ENCODE measurements at regions not wholly inside any gene's neighbourhood (a gene's known extent, or its start where the extent isn't known, plus 50 kb on each side); places are given as distances from the start of the nearest gene placed in this dataset.
"Not testable (repeated sequence)": the region's sequence is repeated elsewhere in the genome, so short reads cannot be mapped to it uniquely, and the experiment has no call there.

- not testable (repeated sequence) for DNase-seq (ENCODE audit: low spot score)
Observed at GRCh38 chr16:72729552-72729951, 318.4 kb downstream of the ZFHX3 start.

- DNase-seq (ENCODE audit: low spot score) = no peak
Observed at GRCh38 chr16:72728516-72728915, 319.4 kb downstream of the ZFHX3 start.

GRCh38 chr16:72727565-72727964 lies 320.4 kb downstream of the ZFHX3 start:
- no peak for DNase-seq (ENCODE audit: low spot score)

- no peak for DNase-seq (ENCODE audit: low spot score)
Observed at GRCh38 chr16:72725643-72726042, 322.3 kb downstream of the ZFHX3 start.

GRCh38 chr16:72723781-72724180 lies 324.1 kb downstream of the ZFHX3 start:
- no peak for DNase-seq (ENCODE audit: low spot score)

- DNase-seq (ENCODE audit: low spot score) = no peak
Observed at GRCh38 chr16:72722552-72722951, 325.4 kb downstream of the ZFHX3 start.

- DNase-seq (ENCODE audit: low spot score) = no peak
Observed at GRCh38 chr16:72721981-72722380, 325.9 kb downstream of the ZFHX3 start.

- no peak for DNase-seq (ENCODE audit: low spot score)
Observed at GRCh38 chr16:72715267-72715666, 332.7 kb downstream of the ZFHX3 start.

GRCh38 chr16:72711823-72712222 lies 336.1 kb downstream of the ZFHX3 start:
- DNase-seq (ENCODE audit: low spot score) = no peak

- no peak for DNase-seq (ENCODE audit: low spot score)
Observed at GRCh38 chr16:72705801-72706200, 342.1 kb downstream of the ZFHX3 start.

- no peak for DNase-seq (ENCODE audit: low spot score)
Observed at GRCh38 chr16:72704746-72705372, 343.1 kb downstream of the ZFHX3 start.

GRCh38 chr16:72689851-72690250 lies 358.1 kb downstream of the ZFHX3 start:
- DNase-seq (ENCODE audit: low spot score) = no peak

- DNase-seq (ENCODE audit: low spot score) = no peak
Observed at GRCh38 chr16:72680732-72681131, 367.2 kb downstream of the ZFHX3 start.

GRCh38 chr16:72679856-72680255 lies 368.1 kb downstream of the ZFHX3 start:
- no peak for DNase-seq (ENCODE audit: low spot score)

GRCh38 chr16:72677662-72678447 lies 370.1 kb downstream of the ZFHX3 start:
- no peak for DNase-seq (ENCODE audit: low spot score)

GRCh38 chr16:72673118-72673517 lies 374.8 kb downstream of the ZFHX3 start:
- DNase-seq (ENCODE audit: low spot score) = no peak

- DNase-seq (ENCODE audit: low spot score) = peak; percentile 10
Observed at GRCh38 chr16:72666267-72666666, 381.7 kb downstream of the ZFHX3 start.

GRCh38 chr16:72665701-72666100 lies 382.2 kb downstream of the ZFHX3 start:
- no peak for DNase-seq (ENCODE audit: low spot score)

GRCh38 chr16:72664509-72665408 lies 383.2 kb downstream of the ZFHX3 start:
- peak; percentile 100 for DNase-seq (ENCODE audit: low spot score)

GRCh38 chr16:72664056-72664508 lies 383.8 kb downstream of the ZFHX3 start:
- DNase-seq (ENCODE audit: low spot score) = no peak

- no peak for DNase-seq (ENCODE audit: low spot score)
Observed at GRCh38 chr16:72658888-72659717, 388.8 kb downstream of the ZFHX3 start.
